T-helper 1 cell (primary cell): ENCODE measurements at regions not wholly inside any gene's neighbourhood (a gene's known extent, or its start where the extent isn't known, plus 50 kb on each side); places are given as distances from the start of the nearest gene placed in this dataset.
"Not testable (repeated sequence)": the region's sequence is repeated elsewhere in the genome, so short reads cannot be mapped to it uniquely, and the experiment has no call there.

Source experiments
- DNase-seq, 5 donors: peaks; one replicate each; pipeline ENCODE4 v3.0.0-alpha.2; 2012 to 2020

DNA sequence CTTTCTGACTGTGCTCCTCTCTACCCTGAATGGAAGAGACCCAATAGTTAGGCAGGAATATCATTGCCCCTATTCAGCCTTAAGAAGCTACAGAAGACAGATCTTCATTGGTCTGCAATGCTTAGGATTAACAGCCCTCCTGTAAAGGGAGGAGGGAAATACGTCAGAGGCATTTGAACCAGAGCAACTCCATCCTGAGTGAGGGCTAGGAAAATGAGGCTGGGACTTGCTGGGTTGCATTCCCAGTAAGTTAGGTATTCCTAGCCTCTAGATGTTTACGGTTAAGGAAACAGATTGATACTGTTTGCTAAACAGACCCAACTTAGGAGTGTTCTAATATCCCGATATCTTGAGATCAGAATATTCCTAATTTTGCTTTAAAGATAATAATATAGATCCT, 63.5 kb downstream of the PCDH18 start:
- no peak for DNase-seq

DNA sequence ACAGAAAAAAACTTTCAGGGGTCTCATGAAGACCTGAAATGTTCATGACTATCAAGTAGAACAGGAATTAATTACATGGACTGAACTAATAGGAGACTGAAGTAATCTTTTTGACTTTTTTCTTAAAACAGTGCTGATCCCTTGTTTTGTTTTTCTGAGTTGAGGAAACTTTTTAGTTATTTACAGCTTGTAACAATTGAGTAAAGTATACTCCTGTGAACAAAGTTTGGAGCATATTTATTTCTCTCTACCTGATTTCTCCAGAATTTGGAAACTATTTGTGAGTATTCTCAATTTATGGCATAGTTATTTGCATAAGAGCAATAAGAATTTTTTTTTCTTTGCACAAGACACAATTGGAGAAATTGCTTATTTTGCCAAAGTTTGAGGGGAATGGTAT, 64.8 kb downstream of the PCDH18 start:
- no peak for DNase-seq

DNA sequence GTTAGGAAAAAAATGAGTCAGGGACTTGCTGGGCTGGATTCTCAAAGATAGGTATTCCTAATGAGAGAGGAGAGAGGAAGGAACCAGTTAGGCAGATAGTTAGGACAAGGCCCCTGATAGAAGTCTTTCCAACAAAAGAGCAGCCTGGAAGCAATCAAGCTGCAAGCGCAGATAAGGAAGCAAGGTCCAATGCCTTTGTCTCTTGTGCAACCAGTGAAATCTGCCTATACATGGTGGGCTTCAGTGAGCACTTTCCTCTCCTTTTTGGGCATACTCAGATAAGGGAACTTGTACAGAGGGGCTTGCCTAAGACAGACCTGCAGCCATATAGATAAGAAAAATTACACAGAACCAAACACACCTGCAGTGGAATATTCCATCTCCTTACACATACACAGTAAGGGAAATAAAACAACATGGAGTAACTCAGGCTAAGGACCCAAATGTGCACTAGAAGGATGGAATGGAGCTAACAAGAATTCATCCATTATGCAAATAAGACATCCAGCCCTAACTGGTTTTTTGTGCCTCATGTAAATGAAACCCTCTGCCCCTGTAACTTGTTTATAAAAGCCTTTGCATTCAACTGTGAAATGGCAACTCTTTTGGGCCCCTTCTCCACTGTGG, 68.8 kb downstream of the PCDH18 start:
- no peak for DNase-seq

DNA sequence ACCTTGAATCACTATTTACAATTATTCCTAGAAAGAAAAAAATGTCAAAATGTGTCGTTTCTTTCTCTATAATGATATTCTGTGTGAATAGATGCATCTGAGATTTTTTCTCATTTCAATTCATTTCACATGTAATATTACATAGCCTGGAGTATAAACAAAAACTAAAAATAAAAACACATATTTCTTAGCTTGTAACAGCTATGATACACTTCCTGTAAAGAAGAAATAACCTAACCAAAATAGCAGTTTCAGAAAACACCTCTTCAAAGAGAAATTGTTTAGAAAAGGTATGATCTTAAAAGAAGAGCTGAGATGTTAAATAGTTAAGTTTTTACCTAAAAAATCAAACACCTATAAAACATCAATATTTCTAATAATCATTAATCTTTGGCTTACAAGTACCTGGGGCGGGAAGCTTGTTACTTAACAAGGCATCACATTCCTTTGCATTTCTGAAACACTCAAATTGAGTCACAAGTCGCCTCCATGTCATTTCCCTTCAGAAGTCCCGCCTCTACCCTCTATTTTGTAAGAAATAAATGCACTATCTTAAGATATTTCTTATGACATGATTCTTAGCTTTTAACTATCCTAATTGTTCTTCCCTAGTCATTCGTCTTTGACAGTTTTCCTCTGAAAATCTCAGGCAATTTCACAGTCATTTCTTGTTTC, 76.5 kb downstream of the PCDH18 start:
- no peak for DNase-seq

DNA sequence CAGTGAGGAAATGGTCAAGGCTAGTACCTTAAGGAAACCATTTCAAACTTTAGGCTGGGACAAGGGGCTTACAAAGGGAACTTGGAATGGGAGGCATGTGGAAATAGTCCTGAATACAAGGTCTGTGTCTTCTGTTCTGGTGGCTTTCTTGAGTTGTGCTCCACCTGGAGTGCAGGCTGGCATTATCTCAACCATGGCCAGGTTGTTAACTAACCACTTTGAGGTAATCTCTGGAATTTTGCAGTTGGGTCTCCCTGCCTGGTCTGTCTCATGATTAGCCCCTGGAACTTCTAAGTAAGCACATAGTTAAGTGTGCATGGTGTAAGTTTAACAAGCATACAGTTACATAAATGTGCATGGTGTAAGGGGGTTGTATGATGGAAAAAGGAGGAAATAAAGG, 77.5 kb downstream of the PCDH18 start:
- DNase-seq, result no peak

DNA sequence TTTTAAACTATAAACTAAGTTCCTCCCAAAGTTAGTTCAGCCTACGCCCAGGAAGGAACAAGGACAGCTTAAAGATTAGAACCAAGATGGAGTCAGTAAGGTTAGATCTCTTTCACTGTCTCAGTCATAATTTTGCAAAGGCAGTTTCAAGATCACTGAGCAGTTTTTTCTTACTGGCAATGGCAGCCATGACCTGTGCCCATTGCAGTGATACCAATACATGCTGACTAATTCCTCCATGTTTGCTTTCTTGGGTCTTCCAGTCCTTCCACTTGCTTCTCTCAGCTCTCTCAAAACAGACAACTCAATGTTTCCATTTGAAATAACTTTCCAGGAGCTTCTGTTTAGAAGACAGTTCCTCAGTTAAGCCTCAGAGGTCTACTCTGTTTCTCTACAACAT, 79.5 kb downstream of the PCDH18 start:
- no peak for DNase-seq

DNA sequence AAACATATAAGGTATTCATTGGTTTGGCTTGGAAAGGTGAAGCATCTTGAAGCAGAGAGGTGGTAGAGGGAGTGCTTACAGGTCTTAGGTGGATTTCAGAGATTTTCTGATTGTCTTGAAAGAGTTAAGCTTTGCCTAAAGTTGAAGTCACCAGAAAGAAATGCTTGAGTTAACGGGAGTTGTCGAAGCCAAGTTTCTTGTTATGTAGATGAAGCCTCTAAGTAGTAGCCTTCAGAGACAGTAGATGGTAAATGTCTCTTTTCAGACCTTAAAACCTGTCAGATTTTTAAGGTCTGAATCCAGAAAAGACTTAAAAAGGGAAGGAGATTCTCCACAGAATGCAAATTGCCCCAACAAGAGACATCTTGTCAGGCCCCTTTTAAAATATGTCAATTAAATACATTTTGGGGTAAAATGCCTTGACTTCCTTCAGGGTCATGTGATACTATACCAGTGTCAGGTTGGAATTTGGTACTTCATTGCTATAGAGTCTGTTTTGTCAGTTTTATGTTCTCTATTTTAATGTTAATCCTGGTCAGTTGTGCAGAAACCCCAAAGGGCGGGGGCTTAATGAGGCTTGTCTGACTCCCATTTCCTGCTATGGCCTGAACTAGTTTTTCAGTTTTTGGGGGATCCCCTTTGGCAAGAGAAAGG, 81.0 kb downstream of the PCDH18 start:
- DNase-seq, result no peak

DNA sequence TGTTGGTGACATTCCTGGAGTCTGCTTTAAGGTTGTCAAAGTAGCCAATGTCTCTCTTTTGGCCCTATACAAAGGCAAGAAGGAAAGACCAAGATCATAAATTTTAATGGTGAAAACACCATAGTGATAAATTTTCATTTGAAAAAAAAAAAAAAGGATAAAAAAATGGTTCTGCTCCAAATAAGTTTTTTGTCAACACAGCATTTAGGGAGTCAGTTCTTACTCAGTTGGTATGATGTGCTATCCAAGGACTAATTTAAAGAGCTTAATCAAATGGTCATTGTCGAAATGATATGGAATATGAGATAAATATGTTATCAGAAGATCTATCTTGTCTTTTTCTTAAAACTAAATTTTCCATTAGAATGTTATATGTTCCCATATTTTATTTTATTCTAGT, 83.9 kb downstream of the PCDH18 start:
- DNase-seq, result no peak

DNA sequence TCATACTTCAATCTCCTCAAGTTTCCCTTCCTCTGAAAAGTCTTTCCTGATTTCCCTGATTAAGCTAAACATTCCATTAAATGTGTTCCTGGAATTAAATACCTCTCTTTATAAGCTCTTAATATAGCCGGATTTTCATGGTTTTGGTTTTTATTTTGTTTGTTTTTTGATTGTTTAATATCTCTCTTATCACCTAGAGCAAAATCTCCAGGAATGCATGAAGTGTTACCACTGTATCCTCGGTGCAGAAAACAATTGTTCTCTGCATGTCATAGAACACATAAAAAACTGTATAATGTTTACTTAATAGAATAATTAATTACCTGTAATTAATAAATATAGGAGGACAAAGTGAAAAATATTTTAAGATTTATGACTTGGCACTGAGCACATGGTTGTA, 86.2 kb downstream of the PCDH18 start:
- no peak for DNase-seq

DNA sequence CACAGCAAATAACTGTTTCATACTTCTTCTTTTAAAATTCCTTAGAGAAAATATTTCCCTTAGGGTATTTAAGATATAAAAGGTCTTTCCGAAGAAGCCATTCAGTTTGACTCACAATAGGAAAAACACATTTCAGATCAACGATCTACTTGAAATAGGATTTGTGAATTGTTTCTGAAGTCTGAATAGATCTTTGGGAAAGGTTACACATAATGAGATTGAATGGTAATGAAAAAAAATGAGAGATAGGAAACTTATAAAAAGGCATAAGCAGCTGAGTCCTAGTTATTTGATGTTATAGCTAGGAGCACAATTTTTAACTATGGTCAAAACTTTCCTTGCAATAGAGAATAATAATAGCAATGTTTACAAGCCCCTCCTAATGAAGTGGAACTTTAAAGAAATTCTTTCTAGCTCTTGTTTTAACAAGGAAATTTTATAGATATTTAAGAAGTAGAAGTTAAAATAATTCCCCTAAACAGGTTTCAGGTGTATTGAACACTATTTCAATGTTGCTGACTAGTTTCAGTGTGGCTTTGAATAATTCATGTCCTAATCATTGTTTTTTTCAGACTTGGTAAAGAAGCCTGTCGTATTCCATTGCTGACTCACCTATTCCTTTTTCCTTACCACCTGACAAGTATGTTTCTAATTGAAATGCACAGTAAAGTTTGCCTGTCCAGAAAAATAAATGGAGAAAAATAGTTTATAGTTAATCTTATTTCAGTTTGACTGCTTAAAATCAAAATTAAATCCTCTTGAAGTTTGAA, 89.1 kb downstream of the PCDH18 start:
- DNase-seq, result no peak

DNA sequence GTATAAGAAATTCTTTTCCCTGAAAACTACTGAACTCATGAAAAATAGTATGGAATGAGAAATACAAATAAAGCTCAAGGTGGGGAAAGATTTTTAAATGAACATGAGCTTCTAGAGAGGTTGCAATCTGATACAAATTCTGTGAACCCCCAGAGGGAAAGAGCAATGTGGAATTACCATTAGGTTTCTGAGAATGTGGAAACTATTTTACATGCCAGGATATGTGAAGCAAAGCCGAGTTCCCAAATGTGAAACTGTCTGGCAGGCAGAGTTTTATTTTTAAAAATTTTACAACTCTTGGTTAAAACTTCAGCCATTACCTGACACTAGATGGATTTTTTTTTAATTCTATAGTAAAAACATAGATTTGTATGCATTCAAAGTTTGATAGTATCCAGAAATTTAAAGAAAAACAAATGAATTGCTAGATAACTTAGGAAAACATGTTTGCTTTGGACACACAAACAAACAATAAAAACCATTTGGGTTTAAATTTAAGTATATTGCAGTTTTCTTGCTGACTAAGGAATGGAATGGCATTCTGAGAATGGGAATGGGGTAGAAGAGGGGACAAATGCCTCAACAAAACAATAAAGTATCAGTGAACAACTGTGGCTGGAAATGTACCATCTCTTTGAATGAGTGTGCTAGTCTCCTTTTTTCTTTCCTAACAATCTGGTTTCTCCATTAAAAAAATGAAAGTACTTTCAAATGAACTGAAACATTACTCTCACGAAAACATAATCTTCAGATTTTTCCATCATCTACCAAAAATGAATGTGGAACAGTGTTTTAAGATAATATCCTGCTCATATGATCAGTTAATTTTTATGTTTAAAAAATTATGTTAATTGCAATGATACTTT, 99.6 kb downstream of the PCDH18 start:
- DNase-seq, result no peak

DNA sequence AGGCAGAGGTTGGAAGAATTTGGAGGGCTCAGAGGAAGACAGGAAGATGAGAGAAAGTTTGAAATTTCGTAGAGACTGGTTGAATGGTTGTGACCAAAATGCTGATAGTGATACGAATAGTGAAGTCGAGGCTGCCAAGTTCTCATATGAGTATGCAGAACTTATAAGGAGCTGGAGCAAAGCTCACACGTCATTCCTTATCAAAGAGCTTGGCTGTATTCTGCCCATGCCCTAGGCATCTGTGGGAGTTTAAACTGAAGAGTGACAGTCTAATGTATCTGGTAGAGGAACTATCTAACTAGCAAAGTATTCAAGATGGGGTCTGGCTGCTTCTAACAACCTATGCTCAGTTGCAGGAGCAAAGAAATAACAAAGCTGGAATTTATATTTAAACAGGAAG, 102.1 kb downstream of the PCDH18 start:
- DNase-seq, result no peak

DNA sequence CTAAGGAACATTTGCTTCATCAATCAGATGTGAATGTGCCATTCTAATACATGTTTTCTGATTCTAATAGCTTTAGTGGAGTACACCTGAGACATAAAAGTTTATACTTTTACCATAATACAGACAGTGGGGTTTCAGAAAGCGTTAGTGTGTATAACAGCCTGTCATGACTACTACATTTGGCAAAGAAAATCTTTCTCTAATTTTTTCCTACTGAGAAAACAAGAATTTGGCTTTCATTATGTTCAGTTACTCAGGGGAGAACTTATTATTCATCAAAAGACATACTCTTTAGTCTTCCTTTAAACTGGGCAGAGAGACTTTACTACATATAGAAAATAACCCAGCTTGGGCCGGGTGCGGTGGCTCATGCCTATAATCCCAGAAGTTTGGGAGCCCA, 104.9 kb downstream of the PCDH18 start:
- no peak for DNase-seq

DNA sequence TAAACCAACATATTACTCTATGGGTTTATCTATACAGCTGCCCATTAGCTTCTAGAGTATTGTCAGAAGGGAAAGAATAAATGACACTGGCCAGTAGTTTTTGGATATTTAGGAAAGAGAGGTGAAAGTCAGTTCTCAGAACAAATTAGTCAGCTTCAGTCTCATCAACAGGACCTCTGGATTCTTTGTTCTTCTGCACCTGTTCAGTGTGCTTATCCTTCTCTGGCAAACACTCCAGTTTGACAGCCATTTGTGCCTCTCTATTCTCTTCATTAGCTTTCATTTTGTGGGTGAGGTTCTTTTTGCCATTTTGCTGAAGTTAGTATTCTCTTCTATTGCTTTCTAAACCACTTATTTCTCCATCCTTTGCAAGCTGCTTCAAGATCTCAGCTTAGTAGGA, 107.0 kb downstream of the PCDH18 start:
- DNase-seq, result no peak

DNA sequence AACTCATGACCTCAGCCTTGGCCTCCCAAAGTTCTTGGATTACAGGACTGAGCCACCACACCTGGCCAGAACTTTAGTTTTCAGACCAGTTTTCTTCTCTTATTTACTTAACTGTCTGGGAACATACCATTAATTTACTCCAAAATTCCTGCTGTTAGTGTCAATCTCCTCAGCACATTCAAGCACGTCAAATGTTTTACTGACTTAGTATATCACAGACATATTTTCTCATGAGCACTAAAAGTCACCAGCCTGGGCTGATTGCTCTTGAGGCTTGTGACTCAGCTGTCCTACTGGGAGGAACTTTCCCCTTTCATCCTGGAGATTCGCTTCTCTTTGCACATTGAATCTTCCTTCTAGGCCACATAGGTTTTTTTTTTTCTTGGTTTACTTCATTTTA, 109.6 kb downstream of the PCDH18 start:
- no peak for DNase-seq

DNA sequence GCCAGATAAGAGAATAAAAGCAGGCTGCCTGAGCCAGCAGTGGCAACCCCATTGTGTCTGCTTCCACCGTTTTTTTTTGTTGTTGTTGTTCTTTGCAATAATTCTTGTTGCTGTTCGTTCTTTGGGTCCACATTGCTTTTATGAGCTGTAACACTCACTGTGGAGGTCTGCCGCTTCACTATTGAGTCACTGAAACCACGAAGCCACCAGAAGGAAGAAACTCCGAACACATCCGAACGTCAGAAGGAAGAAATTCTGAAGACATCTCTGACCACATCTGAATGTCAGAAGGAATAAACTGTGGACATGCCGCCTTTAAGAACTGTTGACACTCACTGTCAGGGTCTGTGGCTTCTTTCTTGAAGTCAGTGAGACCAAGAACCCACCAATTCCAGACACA, 110.5 kb downstream of the PCDH18 start:
- DNase-seq, result no peak

DNA sequence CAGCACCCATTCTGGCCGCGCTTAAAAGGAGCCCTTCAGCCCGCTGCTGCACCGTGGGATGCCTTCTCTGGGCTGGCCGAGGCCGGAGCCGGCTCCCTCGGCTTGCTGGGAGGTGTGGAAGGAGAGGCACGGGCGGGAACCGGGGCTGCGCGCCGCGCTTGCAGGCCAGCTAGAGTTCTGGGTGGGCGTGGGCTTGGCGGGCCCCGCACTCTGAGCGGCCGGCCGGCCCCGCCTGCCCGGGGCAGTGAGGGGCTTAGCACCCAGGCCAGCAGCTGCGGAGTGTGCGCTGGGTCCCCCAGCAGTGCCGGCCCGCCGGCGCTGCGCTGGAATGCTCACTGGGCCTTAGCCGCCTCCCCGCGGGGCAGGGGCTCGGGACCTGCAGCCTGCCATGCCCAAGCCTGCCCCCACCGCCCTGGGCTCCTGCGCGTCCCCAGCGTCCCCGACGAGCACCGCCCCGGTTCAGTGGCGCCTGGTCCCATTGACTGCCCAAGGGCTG, 111.3 kb downstream of the PCDH18 start:
- no peak for DNase-seq

DNA sequence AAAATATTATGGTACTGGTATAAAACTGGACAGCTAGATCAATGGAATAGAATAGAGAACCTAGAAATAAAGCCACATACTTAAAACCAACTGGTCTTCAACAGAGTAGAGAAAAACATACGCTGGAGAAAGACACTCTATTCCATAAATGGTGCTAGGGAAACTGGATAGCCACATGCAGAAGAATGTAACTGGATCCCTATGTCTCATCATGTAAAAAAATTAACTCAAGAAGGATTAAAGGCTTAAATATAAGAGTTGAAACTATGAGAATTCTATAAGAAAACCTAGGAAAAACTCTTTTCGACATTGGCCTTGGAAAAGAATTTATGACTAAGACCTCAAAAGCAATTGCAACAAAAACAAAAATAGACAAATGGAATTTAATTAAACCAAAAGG, 114.6 kb downstream of the PCDH18 start:
- DNase-seq, result no peak

DNA sequence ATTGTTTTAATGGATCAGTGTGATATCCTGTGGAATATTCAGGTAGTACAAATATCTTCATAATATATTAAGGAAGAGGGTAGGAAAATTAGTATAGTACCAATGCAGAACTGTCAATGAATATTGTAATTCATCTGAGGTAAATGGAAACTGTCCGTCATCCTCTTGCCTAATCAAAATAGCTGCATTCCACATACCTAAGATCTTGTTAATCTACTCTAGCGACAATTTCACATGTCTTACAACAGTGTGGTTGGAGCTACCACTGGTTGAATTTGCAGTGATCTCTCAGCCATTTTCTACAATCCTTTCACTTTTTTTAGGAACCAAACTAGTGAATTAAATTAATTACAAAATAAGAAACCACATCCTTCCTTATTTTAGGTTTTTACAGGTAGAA, 117.5 kb downstream of the PCDH18 start:
- DNase-seq, result no peak

DNA sequence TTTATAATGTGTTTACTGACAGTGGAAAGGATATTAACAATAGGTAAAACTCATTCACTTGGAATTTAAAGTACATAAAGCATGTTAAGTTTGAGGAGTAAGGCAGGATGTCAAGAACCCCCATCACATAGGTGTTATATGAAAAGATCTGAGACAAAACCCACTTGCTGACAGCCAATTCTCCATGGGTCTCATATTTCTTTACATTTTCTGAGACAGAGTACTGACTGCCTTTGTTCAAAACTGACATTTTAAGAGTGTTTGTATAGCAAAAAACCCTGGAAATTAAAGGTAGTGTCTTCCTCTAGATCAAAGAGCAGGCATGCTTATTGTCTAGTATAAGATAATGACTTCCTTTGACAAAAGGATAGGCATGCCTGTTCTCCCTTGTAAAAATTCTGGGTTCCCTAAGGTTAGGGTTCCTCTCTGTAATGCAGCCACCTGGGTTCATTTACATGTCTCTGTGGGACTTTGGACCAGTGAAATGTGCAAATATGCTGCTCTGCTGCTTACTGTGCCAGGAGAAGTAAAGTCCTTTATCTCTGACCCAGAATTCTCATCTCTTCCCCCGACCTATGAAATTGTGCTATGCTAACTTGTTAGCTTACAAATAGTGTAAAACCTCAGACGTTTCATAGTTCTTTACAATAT, 123.6 kb downstream of the PCDH18 start:
- DNase-seq, result no peak

DNA sequence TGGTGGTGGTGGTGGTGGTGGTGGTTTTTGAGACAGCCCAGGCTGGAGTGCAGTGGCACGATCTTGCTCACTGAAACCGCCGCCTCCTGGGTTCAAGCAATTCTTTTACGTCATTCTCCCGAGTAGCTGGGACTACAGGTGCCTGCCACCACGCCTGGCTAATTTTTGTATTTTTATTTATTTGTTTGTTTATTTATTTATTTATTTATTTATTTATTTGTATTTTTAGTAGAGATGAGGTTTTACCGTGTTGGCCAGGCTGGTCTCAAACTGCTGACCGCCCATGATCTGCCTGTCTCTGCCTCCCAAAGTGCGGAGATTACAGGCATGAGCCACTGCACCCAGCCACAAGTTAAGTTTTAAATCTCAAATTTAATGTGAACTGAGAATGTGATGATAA, 126.5 kb downstream of the PCDH18 start:
- not testable (repeated sequence) for DNase-seq

DNA sequence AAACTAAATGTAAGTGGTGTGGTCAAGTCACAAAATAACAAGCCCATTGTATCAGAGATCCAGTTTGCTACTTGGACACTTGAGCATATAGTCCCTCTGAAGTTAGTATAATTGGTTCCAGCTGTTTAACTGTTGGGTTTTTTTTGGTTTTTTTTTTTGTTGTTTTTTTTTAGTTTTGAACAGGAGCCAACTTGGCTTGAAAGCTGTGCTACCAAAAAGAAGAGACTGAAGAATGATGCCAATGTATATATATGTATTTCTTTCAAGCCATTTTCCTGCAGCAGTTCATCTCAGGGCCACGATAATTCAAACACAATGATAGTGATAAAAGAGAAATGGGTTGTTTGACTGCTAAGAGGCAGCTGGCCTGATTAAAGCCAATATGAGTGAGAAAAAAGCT, 138.3 kb downstream of the PCDH18 start:
- no peak for DNase-seq
